B cell (primary cell): ENCODE measurements at regions not wholly inside any gene's neighbourhood (a gene's known extent, or its start where the extent isn't known, plus 50 kb on each side); places are given as distances from the start of the nearest gene placed in this dataset.

Experiments
- ATAC-seq: fragments of 200-7000 bp; cut with Tn5 transposase; one replicate; pipeline ENCODE4 v1.10.0; 2021; ENCODE audit warnings: low read depth, mild to moderate bottlenecking, moderate number of reproducible peaks, moderate library complexity
- CTCF ChIA-PET: fragments of 350-600 bp; sonication (Branson Sonifier 250); formaldehyde crosslinking; loops from one replicate; lab custom pipeline; 2021; ENCODE audit warnings: antibody characterized with exemption, inconsistent platforms; lab: Charles Lee
- POLR2A ChIA-PET: fragments of 350-600 bp; sonication (Branson Sonifier 250); formaldehyde crosslinking; loops from one replicate; lab custom pipeline; 2021; ENCODE audit warnings: antibody characterized with exemption; lab: Charles Lee
- DNase-seq: peaks from one replicate; pipeline ENCODE4 v3.0.0; 2013
- H2AFZ ChIP-seq: 2 replicates; pipeline ENCODE4 v1.6.1; 2012; ENCODE audit warnings: mild to moderate bottlenecking, low read depth, low read length; ENCODE audit not compliant: insufficient read depth, poor library complexity, severe bottlenecking
- H3K27ac ChIP-seq, 2 donors: 1 replicate in 1 of 2; 2 replicates in 1 of 2; pipeline ENCODE4 v1.5.1; 2012 to 2013; ENCODE audit warnings: low read length in 2 of 2, mild to moderate bottlenecking in 2 of 2, moderate library complexity in 1 of 2
- H3K27me3 ChIP-seq, 4 experiments: fragments of 200-600 bp in 1 of 4; sonication (generic) in 1 of 4; replicated peaks in 1 of 4; 1 replicate in 2 of 4; 2 replicates in 2 of 4; pipeline versions ENCODE4 v1.6.1 to v1.7.0; 2013 to 2016; ENCODE audit warnings: low read length in 3 of 4, mild to moderate bottlenecking in 2 of 4, mixed read lengths in 1 of 4, moderate library complexity in 1 of 4; ENCODE audit not compliant: insufficient read depth in 4 of 4, control insufficient read depth in 3 of 4; ENCODE audit errors: control extremely low read depth in 1 of 4
- H3K36me3 ChIP-seq, 2 experiments: replicated peaks in 1 of 2; 1 replicate in 1 of 2; 2 replicates in 1 of 2; pipeline versions ENCODE4 v1.6.1 to v1.7.1; 2013; ENCODE audit warnings: low read length in 1 of 2; ENCODE audit not compliant: insufficient read depth in 2 of 2, control insufficient read depth in 1 of 2; ENCODE audit errors: control extremely low read depth in 1 of 2, extremely low read depth in 1 of 2
- H3K4me1 ChIP-seq, 2 donors: fragments of 200-600 bp in 1 of 2; sonication (generic) in 1 of 2; 1 replicate in 1 of 2; 2 replicates in 1 of 2; pipeline versions ENCODE4 v1.5.1 to v1.6.1; 2013 to 2017; ENCODE audit warnings: low read length in 2 of 2; ENCODE audit not compliant: control insufficient read depth in 2 of 2, insufficient read depth in 2 of 2
- H3K4me2 ChIP-seq: replicated peaks from 2 replicates; pipeline ENCODE3; 2012; ENCODE audit warnings: mild to moderate bottlenecking, low read depth, low read length; ENCODE audit not compliant: poor library complexity, severe bottlenecking
- H3K4me3 ChIP-seq, 5 experiments: fragments of 200-600 bp in 1 of 5; sonication (generic) in 1 of 5; 1 replicate in 3 of 5; 2 replicates in 2 of 5; pipeline versions ENCODE4 v1.5.1 to v1.7.0; 2011 to 2016; ENCODE audit warnings: low read length in 4 of 5, mild to moderate bottlenecking in 4 of 5, low read depth in 2 of 5, control low read depth in 1 of 5, moderate library complexity in 1 of 5; ENCODE audit not compliant: insufficient read depth in 1 of 5; ENCODE audit errors: control extremely low read depth in 1 of 5, extremely low read depth in 1 of 5
- H3K79me2 ChIP-seq: fragments of 200-600 bp; sonication (generic); one replicate; pipeline ENCODE4 v1.6.0; 2016; ENCODE audit warnings: low read length; ENCODE audit not compliant: control insufficient read depth, insufficient read depth
- H3K9ac ChIP-seq: fragments of 200-600 bp; sonication (generic); 2 replicates; pipeline ENCODE4 v1.6.1; 2017; ENCODE audit warnings: mild to moderate bottlenecking, low read length, moderate library complexity
- H3K9me3 ChIP-seq, 3 donors: one replicate each; pipeline versions ENCODE4 v1.6.1 to v1.7.1; 2013; ENCODE audit warnings: low read length in 2 of 3; ENCODE audit not compliant: control insufficient read depth in 2 of 3, insufficient read depth in 1 of 3; ENCODE audit errors: control extremely low read depth in 1 of 3
- H4K20me1 ChIP-seq: 2 replicates; pipeline ENCODE4 v1.6.0; 2012; ENCODE audit warnings: mild to moderate bottlenecking, low read length; ENCODE audit not compliant: insufficient read depth, control insufficient read depth, poor library complexity, severe bottlenecking
- H3K27ac Mint-ChIP-seq: one replicate; pipeline ENCODE4 v1.8.0; 2021; ENCODE audit warnings: mixed read lengths
- H3K27me3 Mint-ChIP-seq: one replicate; pipeline ENCODE4 v1.8.0; 2021; ENCODE audit warnings: mixed read lengths
- H3K4me1 Mint-ChIP-seq: one replicate; pipeline ENCODE4 v1.8.0; 2021; ENCODE audit warnings: mixed read lengths
- H3K4me3 Mint-ChIP-seq: one replicate; pipeline ENCODE4 v1.8.0; 2021; ENCODE audit warnings: mixed read lengths
- H3K9me3 Mint-ChIP-seq: one replicate; pipeline ENCODE4 v1.8.0; 2022; ENCODE audit warnings: mixed read lengths; ENCODE audit not compliant: insufficient read depth
- EZH2 ChIP-seq: IDR thresholded peaks from 2 replicates; pipeline ENCODE4 v1.6.1; 2012; ENCODE audit warnings: borderline replicate concordance, low read depth, mild to moderate bottlenecking, moderate library complexity, low read length; ENCODE audit not compliant: insufficient read depth, poor library complexity, severe bottlenecking
- WGBS: methylation state at CpG from one replicate; pipeline ENCODE4 v1.1.5; 2013; ENCODE audit warnings: missing lambda C conversion rate; ENCODE audit not compliant: insufficient coverage; 5-methylcytosine and 5-hydroxymethylcytosine counted together
- intact Hi-C: fragments of 100-400 bp; cut with micrococcal nuclease; formaldehyde crosslinking; loops from one replicate; pipeline ENCODE4 v1.10.0; 2022
- TF ChIP-seq, protein P1 (sequence below): fragments of 200-600 bp; IDR thresholded peaks from one replicate; pipeline ENCODE4 v1.8.0; 2022; ENCODE audit warnings: antibody characterized with exemption, mild to moderate bottlenecking

DNA sequence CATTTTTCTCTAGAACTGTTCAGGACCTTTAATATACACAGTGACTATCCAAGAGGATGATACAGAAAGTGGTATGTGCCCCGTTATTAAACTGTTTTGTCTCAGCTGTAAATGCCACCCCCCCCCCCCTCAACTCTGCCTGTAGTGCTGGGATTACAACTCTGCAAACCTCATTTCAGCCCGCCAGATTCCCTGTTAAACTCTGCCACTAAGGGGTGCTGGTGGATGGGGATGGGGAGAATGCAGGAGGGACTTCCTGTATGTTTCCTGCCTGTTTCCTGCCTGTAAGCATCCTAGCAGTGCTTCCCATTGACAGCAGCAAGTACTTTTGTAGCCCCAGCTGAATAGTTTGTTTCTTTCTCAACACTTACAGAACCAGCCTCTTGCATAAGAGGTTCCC lies 301.7 kb upstream of the RORA start:
- Histone ChIP-seq H3K79me2 (no peaks in the 10 kb centered on the region), H3K27ac (no peak overlapping the region), H3K4me3 (no peak overlapping the region), H3K4me1 (no peaks in the 10 kb centered on the region), H3K36me3 (no peaks in the 10 kb centered on the region), H2AFZ (no peak overlapping the region), H3K4me2 (no peak overlapping the region), H4K20me1 (no peaks in the 10 kb centered on the region), H3K9me3 (no peaks in the 10 kb centered on the region), H3K9ac (no peak overlapping the region), H3K27me3 (peaks cover 0 to 3% (median 0%) of the 10 kb centered on the region in 4 experiments)
- no peaks in the 10 kb centered on the region for H3K9me3 Mint-ChIP-seq
- peaks cover 12% of the 10 kb centered on the region for H3K4me1 Mint-ChIP-seq
- no peaks in the 10 kb centered on the region for H3K27me3 Mint-ChIP-seq
- H3K27ac Mint-ChIP-seq: no peak overlapping the region
- TF ChIP-seq, protein P1, sequence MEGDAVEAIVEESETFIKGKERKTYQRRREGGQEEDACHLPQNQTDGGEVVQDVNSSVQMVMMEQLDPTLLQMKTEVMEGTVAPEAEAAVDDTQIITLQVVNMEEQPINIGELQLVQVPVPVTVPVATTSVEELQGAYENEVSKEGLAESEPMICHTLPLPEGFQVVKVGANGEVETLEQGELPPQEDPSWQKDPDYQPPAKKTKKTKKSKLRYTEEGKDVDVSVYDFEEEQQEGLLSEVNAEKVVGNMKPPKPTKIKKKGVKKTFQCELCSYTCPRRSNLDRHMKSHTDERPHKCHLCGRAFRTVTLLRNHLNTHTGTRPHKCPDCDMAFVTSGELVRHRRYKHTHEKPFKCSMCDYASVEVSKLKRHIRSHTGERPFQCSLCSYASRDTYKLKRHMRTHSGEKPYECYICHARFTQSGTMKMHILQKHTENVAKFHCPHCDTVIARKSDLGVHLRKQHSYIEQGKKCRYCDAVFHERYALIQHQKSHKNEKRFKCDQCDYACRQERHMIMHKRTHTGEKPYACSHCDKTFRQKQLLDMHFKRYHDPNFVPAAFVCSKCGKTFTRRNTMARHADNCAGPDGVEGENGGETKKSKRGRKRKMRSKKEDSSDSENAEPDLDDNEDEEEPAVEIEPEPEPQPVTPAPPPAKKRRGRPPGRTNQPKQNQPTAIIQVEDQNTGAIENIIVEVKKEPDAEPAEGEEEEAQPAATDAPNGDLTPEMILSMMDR: no peak
- TF ChIP-seq EZH2: no peak
- H3K4me3 Mint-ChIP-seq: no peak overlapping the region
- ATAC-seq (no peak), DNase-seq (no peak)
- intact Hi-C loops: no loop called here
- 80% methylated on average over 1 of the region's 2 CpGs for WGBS
- POLR2A ChIA-PET: no interaction called here
- CTCF ChIA-PET: no interaction called here

DNA sequence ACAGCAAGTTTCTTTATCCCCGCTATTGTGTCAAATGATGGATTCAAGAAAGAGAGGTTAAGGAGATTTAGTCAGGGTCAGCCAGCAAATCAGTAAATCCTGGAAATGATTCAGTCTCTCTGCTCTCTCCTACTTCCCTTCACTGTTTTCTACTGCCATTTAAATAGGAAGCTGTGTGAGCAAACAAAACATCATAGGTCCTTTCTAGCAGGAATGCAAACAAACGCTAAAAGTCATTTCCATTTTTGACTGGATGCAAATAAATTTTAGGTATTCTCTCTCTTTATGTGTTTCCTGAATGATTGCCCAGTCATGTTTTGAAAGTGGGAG lies 299.4 kb upstream of the RORA start:
- DNase-seq (no peak), ATAC-seq (no peak)
- Histone ChIP-seq H3K9ac (no peak overlapping the region), H4K20me1 (no peaks in the 10 kb centered on the region), H3K4me2 (peak overlapping the region; percentile 2), H3K36me3 (no peaks in the 10 kb centered on the region), H3K9me3 (no peaks in the 10 kb centered on the region), H3K27ac (no peak overlapping the region), H3K4me3 (no peak overlapping the region), H3K4me1 (no peaks in the 10 kb centered on the region), H3K27me3 (no peaks in the 10 kb centered on the region), H2AFZ (no peak overlapping the region), H3K79me2 (no peaks in the 10 kb centered on the region)
- no peaks in the 10 kb centered on the region for H3K9me3 Mint-ChIP-seq
- no peak overlapping the region for H3K27ac Mint-ChIP-seq
- CTCF ChIA-PET: no interaction called here
- peak overlapping the region; percentile 50 for H3K4me3 Mint-ChIP-seq
- H3K4me1 Mint-ChIP-seq: peaks cover 21% of the 10 kb centered on the region
- POLR2A ChIA-PET: no interaction called here
- no peak for TF ChIP-seq EZH2
- TF ChIP-seq, protein P1: no peak
- no peaks in the 10 kb centered on the region for H3K27me3 Mint-ChIP-seq
- intact Hi-C loops: no loop called here
- WGBS: no CpG with 5 or more reads among the region's 2 CpGs
